T-helper 17 cell (primary cell): ENCODE measurements at regions not wholly inside any gene's neighbourhood (a gene's known extent, or its start where the extent isn't known, plus 50 kb on each side); places are given as distances from the start of the nearest gene placed in this dataset.
"Not testable (repeated sequence)": the region's sequence is repeated elsewhere in the genome, so short reads cannot be mapped to it uniquely, and the experiment has no call there.

Experiments
- ATAC-seq: fragments of 150-1000 bp; cut with Tn5 transposase; 2 replicates; pipeline ENCODE4 v1.10.0; 2021; ENCODE audit warnings: mild to moderate bottlenecking, moderate library complexity
- DNase-seq, 3 donors: peaks; one replicate each; pipeline versions ENCODE4 v3.0.0 to v3.0.0-alpha.2; 2020 to 2021
- H3K9me3 ChIP-seq: one replicate; pipeline ENCODE4 v1.7.0; 2013; ENCODE audit warnings: low read length, mild to moderate bottlenecking; ENCODE audit not compliant: control insufficient read depth, poor library complexity, severe bottlenecking
- H3K27ac Mint-ChIP-seq: one replicate; pipeline ENCODE4 v1.8.0; 2022; ENCODE audit warnings: mild to moderate bottlenecking, moderate library complexity, mixed read lengths
- H3K27me3 Mint-ChIP-seq: one replicate; pipeline ENCODE4 v1.8.0; 2022; ENCODE audit warnings: mixed read lengths
- H3K36me3 Mint-ChIP-seq: one replicate; pipeline ENCODE4 v1.8.0; 2022; ENCODE audit warnings: low read depth, mixed read lengths
- H3K4me1 Mint-ChIP-seq: one replicate; pipeline ENCODE4 v1.8.0; 2022; ENCODE audit warnings: mild to moderate bottlenecking, mixed read lengths
- H3K4me3 Mint-ChIP-seq: one replicate; pipeline ENCODE4 v1.8.0; 2022; ENCODE audit warnings: mild to moderate bottlenecking, moderate library complexity, mixed read lengths

DNA sequence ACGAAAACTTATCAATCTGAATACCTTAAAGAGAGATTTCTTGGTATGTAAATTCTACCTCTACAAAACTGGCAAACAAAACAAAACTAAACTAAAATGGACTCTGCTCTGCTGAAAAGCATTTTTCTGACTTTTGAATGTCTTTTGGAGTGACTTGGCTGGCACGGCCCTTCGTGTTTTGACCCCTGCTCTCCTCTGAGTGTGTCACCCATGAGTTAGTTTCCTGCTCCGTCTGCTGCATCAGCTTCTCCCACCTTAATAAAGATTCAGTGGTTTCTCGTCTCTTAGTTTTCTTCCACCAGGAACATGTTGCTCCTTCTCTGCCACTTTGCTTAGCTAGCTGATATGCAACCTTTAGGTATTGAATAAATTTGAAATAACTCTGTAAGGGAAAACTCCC lies 1084.0 kb upstream of the CDH18 start:
- no peaks in the 10 kb centered on the region for H3K27me3 Mint-ChIP-seq
- H3K4me3 Mint-ChIP-seq, result no peak overlapping the region
- H3K9me3 ChIP-seq, result no peaks in the 10 kb centered on the region
- ATAC-seq (no peak), DNase-seq (no peak)
- no peaks in the 10 kb centered on the region for H3K36me3 Mint-ChIP-seq
- no peak overlapping the region for H3K27ac Mint-ChIP-seq
- no peaks in the 10 kb centered on the region for H3K4me1 Mint-ChIP-seq

DNA sequence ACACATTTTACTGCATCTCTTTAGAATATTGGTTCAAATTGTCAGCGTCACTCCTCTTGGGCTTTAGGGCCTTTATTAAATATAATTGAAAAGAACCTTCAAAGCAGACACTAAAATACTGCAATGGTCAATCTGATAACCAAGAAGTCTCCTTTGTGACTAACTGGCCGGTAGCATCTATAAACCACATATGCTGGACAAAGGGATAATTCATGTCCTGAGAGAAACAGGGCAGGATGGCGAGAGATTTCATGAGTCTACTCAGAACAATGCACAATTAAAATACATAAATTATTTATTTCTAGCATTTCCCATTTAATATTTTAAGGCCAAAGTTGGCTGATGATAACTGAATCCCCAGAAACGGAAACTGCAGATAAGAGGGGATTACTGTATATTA lies 1083.4 kb upstream of the CDH18 start:
- Mint-ChIP-seq H3K36me3 (no peaks in the 10 kb centered on the region), H3K4me1 (no peaks in the 10 kb centered on the region), H3K27ac (no peak overlapping the region), H3K27me3 (no peaks in the 10 kb centered on the region), H3K4me3 (no peak overlapping the region)
- no peak for DNase-seq
- no peak for ATAC-seq
- no peaks in the 10 kb centered on the region for H3K9me3 ChIP-seq

DNA sequence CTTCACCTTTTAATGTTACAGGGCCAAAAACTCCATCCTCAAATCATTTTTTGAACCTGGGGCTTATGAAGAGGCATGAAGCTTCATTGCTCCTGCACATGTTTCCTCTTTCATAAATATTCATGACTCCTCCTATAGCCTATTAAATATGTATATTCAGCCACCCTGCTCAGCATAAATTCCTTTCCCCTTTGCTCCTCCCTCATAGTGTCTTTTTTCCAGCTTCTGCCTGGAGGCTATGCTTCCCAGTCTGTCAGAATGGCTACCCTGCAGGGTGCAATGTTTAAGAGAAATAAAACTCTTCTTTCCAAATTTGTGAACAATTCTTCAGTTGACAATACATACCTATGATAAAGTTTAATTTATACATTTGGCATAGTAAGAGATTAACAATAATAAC lies 1082.9 kb upstream of the CDH18 start:
- Mint-ChIP-seq H3K36me3 (no peaks in the 10 kb centered on the region), H3K27ac (no peak overlapping the region)

DNA sequence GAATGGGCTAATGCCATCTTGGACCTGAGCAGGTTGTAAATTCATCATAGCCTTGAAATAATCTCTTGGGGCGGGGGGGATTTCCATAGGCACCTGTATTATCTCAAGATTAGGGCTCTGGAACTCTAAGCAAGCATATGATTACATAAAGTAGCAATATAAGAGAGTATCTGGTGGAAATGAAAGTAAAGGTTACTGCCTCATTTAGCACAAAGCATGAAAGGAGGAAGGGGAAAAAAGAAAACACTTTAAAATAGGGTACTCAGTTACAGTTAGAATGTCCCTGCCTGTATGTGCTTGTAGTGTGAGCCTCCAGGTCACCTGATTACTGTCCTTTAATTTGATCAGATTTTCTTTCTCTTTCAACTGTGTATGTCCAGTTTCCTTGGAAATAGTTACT lies 1079.7 kb upstream of the CDH18 start:
- ATAC-seq, result no peak
- Mint-ChIP-seq H3K27me3 (no peaks in the 10 kb centered on the region), H3K4me3 (no peak overlapping the region), H3K27ac (no peak overlapping the region), H3K36me3 (no peaks in the 10 kb centered on the region), H3K4me1 (no peaks in the 10 kb centered on the region)
- DNase-seq, result no peak
- peaks cover 3% of the 10 kb centered on the region for H3K9me3 ChIP-seq

More for the DNA sequence above, 1082.9 kb upstream of the CDH18 start:
- Mint-ChIP-seq H3K4me1 (no peaks in the 10 kb centered on the region), H3K4me3 (no peak overlapping the region), H3K27me3 (no peaks in the 10 kb centered on the region)
- H3K9me3 ChIP-seq, result no peaks in the 10 kb centered on the region
- DNase-seq (no peak), ATAC-seq (no peak)

DNA sequence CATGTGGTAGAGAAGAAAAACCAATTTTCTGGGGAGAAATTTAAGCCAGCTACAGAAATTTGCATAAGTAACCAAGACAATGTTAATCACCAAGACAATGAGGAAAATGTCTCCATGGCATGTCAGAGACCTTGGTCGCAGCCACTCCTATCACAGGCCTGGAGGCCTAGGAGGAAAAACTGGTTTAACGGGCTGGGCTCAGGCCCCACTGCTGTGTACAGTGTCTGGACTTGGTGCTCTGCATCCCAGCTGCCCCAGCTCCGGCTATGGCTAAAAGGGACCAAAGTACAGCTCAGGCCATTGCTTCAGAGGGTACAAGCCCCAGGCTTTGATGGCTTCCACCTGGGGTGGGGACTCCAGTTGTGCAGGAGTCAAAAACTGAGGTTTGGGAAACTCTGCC lies 1075.1 kb upstream of the CDH18 start:
- Mint-ChIP-seq H3K27me3 (no peaks in the 10 kb centered on the region), H3K36me3 (no peaks in the 10 kb centered on the region), H3K27ac (no peak overlapping the region), H3K4me1 (no peaks in the 10 kb centered on the region), H3K4me3 (no peak overlapping the region)
- DNase-seq (no peak), ATAC-seq (no peak)
- H3K9me3 ChIP-seq, result peaks cover 3% of the 10 kb centered on the region

DNA sequence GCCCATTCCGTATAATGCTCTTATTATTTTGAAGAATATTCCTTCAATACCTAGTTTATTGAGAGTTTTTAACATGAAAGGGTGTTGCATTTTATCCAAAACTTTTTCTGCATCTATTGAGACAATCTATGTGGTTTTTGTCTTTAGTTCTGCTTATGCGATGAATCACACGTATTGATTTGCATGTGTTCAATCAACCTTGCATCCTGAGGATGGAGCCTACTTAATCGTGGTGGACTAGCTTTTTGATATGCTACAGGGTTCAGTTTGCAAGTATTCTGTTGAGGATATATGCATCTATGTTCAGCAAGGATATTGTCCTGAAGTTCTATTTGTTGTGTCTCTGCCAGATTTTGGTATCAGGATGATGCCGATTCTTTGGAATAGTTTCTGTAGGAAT lies 1070.3 kb upstream of the CDH18 start:
- Mint-ChIP-seq H3K27me3 (no peaks in the 10 kb centered on the region), H3K36me3 (no peaks in the 10 kb centered on the region), H3K27ac (no peak overlapping the region), H3K4me1 (no peaks in the 10 kb centered on the region), H3K4me3 (no peak overlapping the region)
- ATAC-seq (no peak), DNase-seq (no peak)
- no peaks in the 10 kb centered on the region for H3K9me3 ChIP-seq

DNA sequence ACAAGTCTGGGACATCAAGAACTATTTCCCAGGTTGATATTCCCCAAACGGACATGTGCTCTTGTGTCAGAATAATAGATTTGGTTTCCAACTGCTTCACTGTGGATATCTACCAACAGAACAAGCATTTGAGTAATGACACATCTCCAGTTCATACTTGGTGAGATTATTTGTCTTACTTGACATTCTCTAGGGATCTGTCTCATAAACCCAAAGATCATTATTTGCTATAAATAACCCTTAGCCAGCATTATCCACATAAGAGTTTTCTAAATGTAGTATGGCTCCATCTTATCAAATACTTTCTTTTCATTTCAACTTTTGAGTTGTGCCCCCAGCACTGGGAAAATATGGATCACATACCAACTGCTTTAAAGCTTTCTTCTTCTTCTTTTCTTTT lies 1063.9 kb upstream of the CDH18 start:
- Mint-ChIP-seq H3K4me3 (no peak overlapping the region), H3K4me1 (no peaks in the 10 kb centered on the region), H3K27ac (no peak overlapping the region), H3K27me3 (no peaks in the 10 kb centered on the region), H3K36me3 (no peaks in the 10 kb centered on the region)
- no peaks in the 10 kb centered on the region for H3K9me3 ChIP-seq
- no peak for ATAC-seq
- DNase-seq, result no peak

DNA sequence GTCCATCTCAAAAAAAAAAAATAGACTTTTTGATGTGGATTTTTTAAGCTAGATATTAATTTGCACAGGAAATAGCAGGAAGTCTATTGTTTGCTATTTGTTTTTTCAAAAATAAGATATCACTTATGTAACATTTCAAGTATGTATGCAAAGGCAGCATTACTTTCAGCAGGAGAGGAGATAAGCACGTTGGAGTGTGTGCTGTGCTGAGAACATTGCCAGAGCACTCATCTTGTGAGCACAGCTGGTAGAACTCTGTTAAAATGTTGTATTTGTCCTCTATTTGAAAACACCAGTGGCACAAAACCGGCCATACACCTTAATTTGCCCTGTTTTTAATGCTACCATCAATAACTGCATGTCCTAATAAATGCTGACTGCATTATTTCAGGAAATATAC lies 1061.9 kb upstream of the CDH18 start:
- H3K4me3 Mint-ChIP-seq, result no peak overlapping the region
- H3K27me3 Mint-ChIP-seq, result no peaks in the 10 kb centered on the region
- H3K9me3 ChIP-seq, result no peaks in the 10 kb centered on the region

DNA sequence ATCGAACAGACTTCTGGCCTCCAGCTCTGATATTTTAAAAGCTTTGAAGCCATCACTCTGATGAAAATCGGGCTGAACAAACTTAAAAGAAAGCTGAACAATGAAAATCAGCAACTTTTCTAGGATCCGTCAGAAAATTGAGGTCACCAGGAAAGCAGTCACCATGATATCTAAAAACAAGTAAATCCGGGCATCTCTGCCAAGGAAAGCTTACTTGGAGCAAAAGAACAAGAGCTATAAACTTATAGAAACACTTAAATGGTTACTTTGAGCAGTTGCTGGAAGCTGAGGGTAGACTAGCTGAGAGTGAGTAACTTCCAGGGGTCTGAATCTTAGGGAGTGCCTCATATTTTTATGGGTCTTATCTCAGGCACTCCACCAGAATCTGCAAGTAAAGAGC lies 1043.0 kb upstream of the CDH18 start:
- H3K27me3 Mint-ChIP-seq, result no peaks in the 10 kb centered on the region
- no peak for DNase-seq
- no peak for ATAC-seq
- no peaks in the 10 kb centered on the region for H3K36me3 Mint-ChIP-seq
- peaks cover 3% of the 10 kb centered on the region for H3K9me3 ChIP-seq
- H3K27ac Mint-ChIP-seq, result no peak overlapping the region
- no peaks in the 10 kb centered on the region for H3K4me1 Mint-ChIP-seq
- H3K4me3 Mint-ChIP-seq, result no peak overlapping the region

More for the DNA sequence above, 1061.9 kb upstream of the CDH18 start:
- ATAC-seq (no peak), DNase-seq (no peak)
- no peaks in the 10 kb centered on the region for H3K36me3 Mint-ChIP-seq
- H3K4me1 Mint-ChIP-seq, result no peaks in the 10 kb centered on the region
- no peak overlapping the region for H3K27ac Mint-ChIP-seq

DNA sequence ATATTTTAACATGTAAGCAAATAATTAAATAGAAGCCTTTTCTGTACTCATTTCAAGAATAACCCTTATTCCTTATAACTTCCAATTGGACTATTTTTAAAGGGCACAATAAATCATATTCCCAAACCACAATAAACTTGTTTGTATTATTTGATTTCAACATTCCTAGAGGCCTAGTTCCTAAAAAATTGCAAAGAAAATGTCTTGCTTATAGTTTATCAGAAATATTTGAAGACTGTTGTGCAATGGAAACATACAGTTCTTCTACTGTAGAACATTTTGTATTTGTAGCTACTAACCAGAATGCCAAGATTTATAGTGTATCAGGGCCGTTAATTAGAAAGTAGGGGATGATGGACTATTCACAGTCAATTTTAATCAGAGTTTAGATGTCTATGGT lies 1037.0 kb upstream of the CDH18 start:
- Mint-ChIP-seq H3K4me1 (no peaks in the 10 kb centered on the region), H3K36me3 (no peaks in the 10 kb centered on the region), H3K4me3 (no peak overlapping the region), H3K27me3 (no peaks in the 10 kb centered on the region), H3K27ac (no peak overlapping the region)
- peaks cover 2% of the 10 kb centered on the region for H3K9me3 ChIP-seq
- DNase-seq, result no peak
- ATAC-seq, result no peak

DNA sequence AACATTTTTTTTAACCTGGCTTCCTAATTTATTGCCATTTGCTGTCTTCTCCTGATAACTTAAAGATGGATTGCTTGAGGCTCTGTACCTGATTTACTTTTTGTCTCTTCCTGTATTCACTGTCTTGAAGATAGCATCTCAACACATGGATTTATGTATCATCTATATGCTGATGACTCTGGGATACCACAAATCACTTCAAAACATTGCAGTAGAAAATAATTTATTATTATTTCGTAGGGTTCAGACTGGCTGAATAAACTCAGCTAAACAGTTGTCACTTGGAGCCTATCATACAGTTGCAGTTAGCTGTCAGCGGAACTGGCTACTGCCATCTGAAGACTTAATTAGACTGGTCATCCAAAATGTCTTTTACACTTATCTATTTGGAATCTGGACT lies 1025.2 kb upstream of the CDH18 start:
- ATAC-seq, result no peak
- no peak for DNase-seq
- Mint-ChIP-seq H3K27me3 (no peaks in the 10 kb centered on the region), H3K27ac (no peak overlapping the region), H3K4me1 (no peaks in the 10 kb centered on the region), H3K36me3 (no peaks in the 10 kb centered on the region), H3K4me3 (no peak overlapping the region)
- no peaks in the 10 kb centered on the region for H3K9me3 ChIP-seq

DNA sequence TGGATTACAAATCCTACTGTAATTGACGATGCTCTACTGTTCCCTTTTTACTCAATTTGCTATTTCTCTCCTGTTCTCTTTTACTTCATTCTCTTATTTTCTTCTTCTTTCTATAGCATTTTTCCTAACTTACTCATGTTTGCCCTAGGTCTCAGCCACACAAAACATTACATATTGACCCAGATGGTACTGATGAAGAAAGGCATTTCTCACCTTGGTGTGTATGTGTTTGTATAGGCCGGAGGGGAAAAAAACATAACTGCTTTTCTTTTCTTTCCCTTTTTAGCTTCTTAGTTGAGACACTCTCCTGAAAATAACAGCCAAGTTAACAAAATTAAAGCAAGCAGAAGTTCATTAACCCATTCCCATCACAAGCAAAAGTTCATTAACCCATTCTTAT lies 1019.8 kb upstream of the CDH18 start:
- no peak for ATAC-seq
- no peak overlapping the region for H3K4me3 Mint-ChIP-seq
- H3K9me3 ChIP-seq, result peaks cover 3% of the 10 kb centered on the region
- DNase-seq, result no peak
- H3K36me3 Mint-ChIP-seq, result no peaks in the 10 kb centered on the region
- H3K27me3 Mint-ChIP-seq, result no peaks in the 10 kb centered on the region
- no peak overlapping the region for H3K27ac Mint-ChIP-seq
- H3K4me1 Mint-ChIP-seq, result no peaks in the 10 kb centered on the region

DNA sequence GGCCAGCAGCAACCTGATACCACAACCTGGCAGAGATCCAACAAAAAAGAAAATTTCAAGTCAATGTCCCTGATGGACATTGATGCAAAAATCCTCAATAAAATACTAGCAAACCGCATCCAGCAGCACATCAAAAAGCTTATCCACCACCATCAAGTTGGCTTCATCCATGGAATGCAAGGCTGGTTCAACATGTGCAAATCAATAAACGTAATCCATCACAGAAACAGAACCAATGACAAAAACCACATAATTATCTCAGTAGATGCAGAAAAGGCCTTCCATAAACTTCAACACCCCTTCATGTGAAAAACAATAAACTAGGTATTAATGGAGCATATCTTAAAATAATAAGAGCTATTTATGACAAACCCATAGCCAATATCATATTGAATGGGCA lies 1000.9 kb upstream of the CDH18 start:
- H3K36me3 Mint-ChIP-seq, ATAC-seq, H3K27ac Mint-ChIP-seq, H3K9me3 ChIP-seq, H3K4me1 Mint-ChIP-seq, DNase-seq, H3K27me3 Mint-ChIP-seq, H3K4me3 Mint-ChIP-seq: not testable (repeated sequence)

DNA sequence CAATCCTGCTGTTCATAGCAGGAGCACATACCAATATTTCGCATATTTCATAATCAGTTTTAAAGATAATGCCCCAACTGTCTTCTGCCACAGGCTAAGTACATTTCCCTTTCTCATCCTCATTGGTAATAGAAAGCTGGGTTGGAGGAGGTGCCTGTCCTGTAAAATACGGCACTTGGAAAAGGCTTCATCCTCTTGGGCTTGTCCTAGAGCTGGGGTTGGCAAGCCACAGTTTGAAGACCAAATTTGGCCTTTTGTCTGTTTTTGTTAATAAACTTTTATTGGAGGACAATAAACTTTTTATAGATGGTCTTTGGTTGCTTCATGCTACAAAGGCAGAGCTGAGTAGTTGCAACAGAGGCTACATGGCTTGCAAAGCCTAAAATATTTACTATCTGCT lies 997.8 kb upstream of the CDH18 start:
- no peak for ATAC-seq
- no peak for DNase-seq
- Mint-ChIP-seq H3K4me1 (no peaks in the 10 kb centered on the region), H3K4me3 (no peak overlapping the region), H3K27me3 (no peaks in the 10 kb centered on the region), H3K36me3 (no peaks in the 10 kb centered on the region), H3K27ac (no peak overlapping the region)
- no peaks in the 10 kb centered on the region for H3K9me3 ChIP-seq

DNA sequence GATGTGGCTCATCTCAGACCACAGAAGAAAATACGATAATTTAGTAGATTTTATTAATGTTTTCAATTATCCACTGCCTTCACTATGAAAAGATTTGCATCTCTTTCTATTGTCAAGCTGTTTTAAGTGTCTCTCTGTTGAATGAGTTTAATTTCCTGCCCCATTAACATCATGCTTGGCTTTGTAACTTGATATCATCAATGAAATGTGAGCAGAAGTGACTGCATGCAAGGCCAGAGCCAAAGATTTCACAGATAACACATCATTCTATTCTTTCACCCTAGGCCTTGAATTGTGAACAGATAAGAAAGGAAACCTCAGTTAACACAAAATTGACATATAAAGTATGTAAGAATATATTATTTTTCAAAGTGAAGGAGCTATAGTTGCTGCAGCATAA lies 986.4 kb upstream of the CDH18 start:
- no peaks in the 10 kb centered on the region for H3K4me1 Mint-ChIP-seq
- H3K9me3 ChIP-seq, result no peaks in the 10 kb centered on the region
- no peaks in the 10 kb centered on the region for H3K36me3 Mint-ChIP-seq
- no peaks in the 10 kb centered on the region for H3K27me3 Mint-ChIP-seq
- DNase-seq, result no peak
- ATAC-seq, result no peak
- no peak overlapping the region for H3K4me3 Mint-ChIP-seq
- no peak overlapping the region for H3K27ac Mint-ChIP-seq
